PFSK-1 (cell line): ENCODE measurements at regions not wholly inside any gene's neighbourhood (a gene's known extent, or its start where the extent isn't known, plus 50 kb on each side); places are given as distances from the start of the nearest gene placed in this dataset.

Experiments
- FOXP2 ChIP-seq: optimal IDR thresholded peaks from 2 replicates; pipeline ENCODE3; 2011; ENCODE audit warnings: borderline replicate concordance, control low read depth, inconsistent platforms; ENCODE audit not compliant: insufficient read depth; ENCODE audit errors: extremely low read length, extremely low read depth
- POLR2AphosphoS5 ChIP-seq: IDR thresholded peaks from 2 replicates; pipeline ENCODE4 v1.6.1; 2012; ENCODE audit warnings: low read depth, mild to moderate bottlenecking, control low read depth, low read length, moderate library complexity
- SIN3A ChIP-seq: IDR thresholded peaks from 2 replicates; pipeline ENCODE4 v1.6.1; 2012; ENCODE audit warnings: mild to moderate bottlenecking, low read length, moderate library complexity, borderline replicate concordance; ENCODE audit not compliant: insufficient read depth
- TAF1 ChIP-seq: IDR thresholded peaks from 2 replicates; pipeline ENCODE4 v1.6.1; 2012; ENCODE audit warnings: low read length, control low read depth, borderline replicate concordance; ENCODE audit not compliant: insufficient read depth
- TF ChIP-seq, protein P1 (sequence below), 2 experiments: IDR thresholded peaks; 2 replicates each; pipeline versions ENCODE4 v1.6.1 to v1.8.0; 2011 to 2012; ENCODE audit warnings: low read depth in 2 of 2, low read length in 2 of 2, control low read depth in 1 of 2, inconsistent platforms in 1 of 2, mild to moderate bottlenecking in 1 of 2, moderate library complexity in 1 of 2; ENCODE audit not compliant: insufficient read depth in 1 of 2

GRCh38 chr11:86177302-86177701 is 67.3 kb upstream of the EED start:
- TF ChIP-seq POLR2AphosphoS5 (no peak), FOXP2 (no peak)
- TF ChIP-seq, protein P1, sequence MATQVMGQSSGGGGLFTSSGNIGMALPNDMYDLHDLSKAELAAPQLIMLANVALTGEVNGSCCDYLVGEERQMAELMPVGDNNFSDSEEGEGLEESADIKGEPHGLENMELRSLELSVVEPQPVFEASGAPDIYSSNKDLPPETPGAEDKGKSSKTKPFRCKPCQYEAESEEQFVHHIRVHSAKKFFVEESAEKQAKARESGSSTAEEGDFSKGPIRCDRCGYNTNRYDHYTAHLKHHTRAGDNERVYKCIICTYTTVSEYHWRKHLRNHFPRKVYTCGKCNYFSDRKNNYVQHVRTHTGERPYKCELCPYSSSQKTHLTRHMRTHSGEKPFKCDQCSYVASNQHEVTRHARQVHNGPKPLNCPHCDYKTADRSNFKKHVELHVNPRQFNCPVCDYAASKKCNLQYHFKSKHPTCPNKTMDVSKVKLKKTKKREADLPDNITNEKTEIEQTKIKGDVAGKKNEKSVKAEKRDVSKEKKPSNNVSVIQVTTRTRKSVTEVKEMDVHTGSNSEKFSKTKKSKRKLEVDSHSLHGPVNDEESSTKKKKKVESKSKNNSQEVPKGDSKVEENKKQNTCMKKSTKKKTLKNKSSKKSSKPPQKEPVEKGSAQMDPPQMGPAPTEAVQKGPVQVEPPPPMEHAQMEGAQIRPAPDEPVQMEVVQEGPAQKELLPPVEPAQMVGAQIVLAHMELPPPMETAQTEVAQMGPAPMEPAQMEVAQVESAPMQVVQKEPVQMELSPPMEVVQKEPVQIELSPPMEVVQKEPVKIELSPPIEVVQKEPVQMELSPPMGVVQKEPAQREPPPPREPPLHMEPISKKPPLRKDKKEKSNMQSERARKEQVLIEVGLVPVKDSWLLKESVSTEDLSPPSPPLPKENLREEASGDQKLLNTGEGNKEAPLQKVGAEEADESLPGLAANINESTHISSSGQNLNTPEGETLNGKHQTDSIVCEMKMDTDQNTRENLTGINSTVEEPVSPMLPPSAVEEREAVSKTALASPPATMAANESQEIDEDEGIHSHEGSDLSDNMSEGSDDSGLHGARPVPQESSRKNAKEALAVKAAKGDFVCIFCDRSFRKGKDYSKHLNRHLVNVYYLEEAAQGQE (IDR thresholded peaks at IDR 0.05; ENCODE audit: insufficient read depth in 1 of 2, low read depth in 2 of 2, low read length in 2 of 2) = no peak

DNA sequence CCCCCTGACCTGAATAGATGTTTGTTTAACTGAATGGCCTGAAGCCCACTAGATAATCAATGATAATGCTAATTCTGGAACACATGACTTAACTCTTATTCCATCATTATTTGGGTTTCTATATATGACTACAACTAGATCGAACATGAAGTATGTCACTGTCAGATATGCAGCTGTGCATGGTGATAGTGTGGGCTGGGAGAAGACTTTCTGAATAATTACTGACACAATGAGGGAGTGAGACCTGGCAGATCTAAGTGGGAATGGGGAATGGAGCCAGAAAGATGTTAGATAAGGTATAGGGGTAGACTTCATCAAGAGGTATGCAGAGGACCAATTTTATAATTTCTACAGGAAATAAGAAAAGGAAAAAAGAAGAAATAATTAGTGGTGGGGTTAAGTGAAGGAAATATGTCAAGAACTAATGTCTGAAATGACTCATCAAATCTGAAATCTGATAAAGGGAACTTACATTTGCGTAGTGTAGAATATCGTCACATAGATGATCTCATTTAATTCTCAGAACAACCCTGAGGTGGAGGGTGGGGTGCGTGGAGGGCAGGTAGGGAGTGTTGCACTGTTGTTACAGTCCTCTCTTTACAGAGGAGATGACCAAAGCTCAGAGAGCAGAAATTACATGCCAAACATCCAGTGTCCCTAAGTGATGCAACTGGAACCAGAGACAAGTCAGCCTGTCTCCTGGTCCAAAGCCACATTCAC is 68.2 kb upstream of the EED start:
- TF ChIP-seq TAF1 = no peak
- no peak for TF ChIP-seq POLR2AphosphoS5
- TF ChIP-seq FOXP2 = no peak
- TF ChIP-seq, protein P1 (IDR thresholded peaks at IDR 0.05; ENCODE audit: insufficient read depth in 1 of 2, low read depth in 2 of 2, low read length in 2 of 2) = no peak

GRCh38 chr11:86175626-86176025 is 68.9 kb upstream of the EED start:
- no peak for TF ChIP-seq POLR2AphosphoS5
- TF ChIP-seq FOXP2 = no peak
- TF ChIP-seq, protein P1 (IDR thresholded peaks at IDR 0.05; ENCODE audit: insufficient read depth in 1 of 2, low read depth in 2 of 2, low read length in 2 of 2) = no peak

GRCh38 chr11:86175191-86175590 is 69.4 kb upstream of the EED start:
- TF ChIP-seq FOXP2 (no peak), SIN3A (no peak), POLR2AphosphoS5 (no peak), TAF1 (no peak)
- TF ChIP-seq, protein P1 (IDR thresholded peaks at IDR 0.05; ENCODE audit: insufficient read depth in 1 of 2, low read depth in 2 of 2, low read length in 2 of 2) = no peak
